HG02973 (cell line): ENCODE measurements at regions not wholly inside any gene's neighbourhood (a gene's known extent, or its start where the extent isn't known, plus 50 kb on each side); places are given as distances from the start of the nearest gene placed in this dataset.

Experiments
- ATAC-seq: cut with Tn5 transposase; IDR thresholded peaks from one replicate; pipeline ENCODE4 v1.9.1; 2021; ENCODE audit warnings: moderate library complexity; ENCODE audit not compliant: unreplicated experiment

DNA sequence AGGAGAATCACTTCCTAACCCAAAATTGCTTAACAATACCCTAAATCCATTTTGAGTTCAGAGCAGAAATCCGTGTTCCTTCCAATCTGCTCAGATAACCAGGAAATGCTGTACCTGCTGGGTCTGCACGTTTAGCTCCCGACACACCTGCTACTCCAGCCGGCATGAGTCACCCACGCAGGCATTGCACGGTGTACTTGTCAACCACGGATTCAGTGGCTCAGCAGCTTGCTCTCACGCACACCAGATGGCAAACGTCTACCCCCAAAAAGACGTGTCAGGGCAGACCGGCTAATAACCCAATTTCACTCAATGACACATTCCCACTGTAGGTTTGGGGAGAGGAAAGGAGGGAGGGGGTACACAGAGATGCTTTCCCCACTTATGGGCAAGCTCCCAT, 468.1 kb downstream of the SOX9 start:
- no peak for ATAC-seq

DNA sequence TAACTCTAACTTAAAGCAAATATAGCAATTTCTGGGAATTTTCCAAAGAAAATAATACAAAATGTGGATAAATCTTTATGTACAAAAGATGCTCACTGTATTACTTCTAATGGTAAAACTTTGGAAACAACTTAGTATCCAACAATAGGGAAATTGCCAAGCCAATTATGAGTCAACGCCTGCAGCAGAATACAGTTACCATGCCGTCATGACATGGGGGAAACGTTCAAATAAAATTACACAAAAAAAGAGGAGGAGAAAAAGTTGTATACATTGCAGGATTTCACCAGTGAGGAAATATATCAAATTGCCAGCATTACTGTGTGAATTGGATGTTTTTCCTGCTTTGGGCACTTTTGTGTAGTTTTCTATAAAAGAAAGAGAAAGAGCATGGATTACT, 469.6 kb downstream of the SOX9 start:
- no peak for ATAC-seq

GRCh38 chr17:72590882-72591281, 470.1 kb downstream of the SOX9 start:
- no peak for ATAC-seq

GRCh38 chr17:72591289-72592241, 470.7 kb downstream of the SOX9 start:
- ATAC-seq = no peak

GRCh38 chr17:72592242-72592966, 471.6 kb downstream of the SOX9 start:
- peak; percentile 55 for ATAC-seq

DNA sequence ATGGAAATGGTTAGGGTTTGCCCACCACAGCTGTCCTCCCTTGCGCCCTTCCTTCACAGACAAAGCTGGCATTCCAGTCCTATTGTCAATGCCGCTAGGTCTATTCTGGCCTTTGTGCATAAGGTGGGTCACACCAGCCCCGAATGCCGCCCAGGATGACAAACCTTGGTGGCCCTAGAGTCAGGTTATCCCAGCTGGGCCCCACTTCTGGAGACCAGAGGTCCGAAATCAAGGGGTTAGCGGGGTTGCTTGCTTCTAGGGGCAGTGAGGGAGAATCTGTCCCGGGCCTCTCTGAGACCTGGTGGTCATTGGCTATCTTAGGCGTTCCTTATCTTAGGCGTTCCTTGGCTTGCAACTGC, 472.1 kb downstream of the SOX9 start:
- no peak for ATAC-seq

DNA sequence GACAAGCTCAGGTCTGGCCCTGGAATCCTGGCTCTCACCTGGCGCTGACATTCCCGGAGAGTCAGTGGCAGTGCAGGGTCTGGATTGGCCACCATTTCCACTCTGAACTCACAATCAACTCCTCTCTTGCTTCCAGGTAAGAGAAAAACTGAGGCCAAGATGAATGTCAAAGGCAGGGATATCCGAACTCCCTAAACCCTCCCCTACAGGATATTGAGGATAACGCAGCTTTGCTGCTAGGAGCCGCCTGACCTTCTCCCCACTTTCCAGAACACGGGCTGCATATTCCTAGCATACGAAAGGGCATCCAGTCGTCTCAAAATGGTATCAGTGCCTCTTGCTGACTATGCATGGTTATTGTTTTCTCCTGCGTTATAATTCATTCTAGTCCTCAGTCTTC, 473.4 kb downstream of the SOX9 start:
- no peak for ATAC-seq
